ENCODE measurements at regions not wholly inside any gene's neighbourhood (a gene's known extent, or its start where the extent isn't known, plus 50 kb on each side); places are given as distances from the start of the nearest gene placed in this dataset.

- Histone ChIP-seq H3K9me3 (ENCODE audit: insufficient read depth, low read length, severe bottlenecking) (no peaks in the 10 kb centered on the region), H3K79me2 (ENCODE audit: insufficient read depth, low read length) (no peaks in the 10 kb centered on the region), H3K27me3 (ENCODE audit: insufficient read depth, low read length, poor library complexity) (peaks cover 7% of the 10 kb centered on the region), H3K4me1 (ENCODE audit: insufficient read depth, low read length) (no peaks in the 10 kb centered on the region), H4K20me1 (ENCODE audit: insufficient read depth, low read length) (no peaks in the 10 kb centered on the region), H2AFZ (ENCODE audit: low read depth, low read length) (no peak overlapping the region), H3K4me3 (ENCODE audit: low read depth in 1 of 2, low read length in 2 of 2) (no peak overlapping the region), H3K36me3 (ENCODE audit: insufficient read depth, low read length) (no peaks in the 10 kb centered on the region), H3K4me2 (ENCODE audit: insufficient read depth, low read length) (no peak overlapping the region), H3K27ac (ENCODE audit: low read length) (no peak overlapping the region), H3K9ac (ENCODE audit: low read depth, low read length) (no peak overlapping the region)
- ATAC-seq (ENCODE audit: insufficient read depth, low read depth), result no peak
- TF ChIP-seq EZH2 (IDR thresholded peaks at IDR 0.05; ENCODE audit: borderline replicate concordance, low read depth, low read length, severe bottlenecking), result no peak
- no peak for TF ChIP-seq CTCF (IDR thresholded peaks at IDR 0.05; ENCODE audit: borderline replicate concordance, extremely low read depth, low read length, poor library complexity, severe bottlenecking)
- no peak for DNase-seq
Observed at GRCh38 chr7:25349283-25350017, 121.2 kb upstream of the NPVF start.

GRCh38 chr7:25350041-25350440, 121.8 kb upstream of the NPVF start:
- ATAC-seq (ENCODE audit: insufficient read depth, low read depth), result no peak
- H3K9ac ChIP-seq (ENCODE audit: low read depth, low read length), result no peak overlapping the region
- no peaks in the 10 kb centered on the region for H3K4me1 ChIP-seq (ENCODE audit: insufficient read depth, low read length)
- H3K9me3 ChIP-seq (ENCODE audit: insufficient read depth, low read length, severe bottlenecking), result no peaks in the 10 kb centered on the region
- no peak overlapping the region for H3K4me2 ChIP-seq (ENCODE audit: insufficient read depth, low read length)
- H3K27ac ChIP-seq (ENCODE audit: low read length), result no peak overlapping the region
- TF ChIP-seq CTCF (IDR thresholded peaks at IDR 0.05; ENCODE audit: borderline replicate concordance, extremely low read depth, low read length, poor library complexity, severe bottlenecking) (no peak), EZH2 (IDR thresholded peaks at IDR 0.05; ENCODE audit: borderline replicate concordance, low read depth, low read length, severe bottlenecking) (no peak)
- peaks cover 7% of the 10 kb centered on the region for H3K27me3 ChIP-seq (ENCODE audit: insufficient read depth, low read length, poor library complexity)
- H3K79me2 ChIP-seq (ENCODE audit: insufficient read depth, low read length), result no peaks in the 10 kb centered on the region
- DNase-seq, result no peak
- H4K20me1 ChIP-seq (ENCODE audit: insufficient read depth, low read length), result no peaks in the 10 kb centered on the region
- H2AFZ ChIP-seq (ENCODE audit: low read depth, low read length), result no peak overlapping the region
- no peaks in the 10 kb centered on the region for H3K36me3 ChIP-seq (ENCODE audit: insufficient read depth, low read length)
- H3K4me3 ChIP-seq (ENCODE audit: low read depth in 1 of 2, low read length in 2 of 2), result no peak overlapping the region

- no peak for TF ChIP-seq EZH2 (IDR thresholded peaks at IDR 0.05; ENCODE audit: borderline replicate concordance, low read depth, low read length, severe bottlenecking)
- TF ChIP-seq CTCF (IDR thresholded peaks at IDR 0.05; ENCODE audit: borderline replicate concordance, extremely low read depth, low read length, poor library complexity, severe bottlenecking), result no peak
Observed at GRCh38 chr7:25351761-25352160, 123.5 kb upstream of the NPVF start.

More at GRCh38 chr7:25351761-25352160, 123.5 kb upstream of the NPVF start:
- Histone ChIP-seq H3K9ac (ENCODE audit: low read depth, low read length) (no peak overlapping the region), H3K4me3 (ENCODE audit: low read depth in 1 of 2, low read length in 2 of 2) (no peak overlapping the region), H3K36me3 (ENCODE audit: insufficient read depth, low read length) (no peaks in the 10 kb centered on the region), H3K4me1 (ENCODE audit: insufficient read depth, low read length) (no peaks in the 10 kb centered on the region), H3K4me2 (ENCODE audit: insufficient read depth, low read length) (no peak overlapping the region), H4K20me1 (ENCODE audit: insufficient read depth, low read length) (no peaks in the 10 kb centered on the region), H3K27me3 (ENCODE audit: insufficient read depth, low read length, poor library complexity) (peaks cover 11% of the 10 kb centered on the region), H3K27ac (ENCODE audit: low read length) (no peak overlapping the region), H2AFZ (ENCODE audit: low read depth, low read length) (no peak overlapping the region), H3K9me3 (ENCODE audit: insufficient read depth, low read length, severe bottlenecking) (no peaks in the 10 kb centered on the region), H3K79me2 (ENCODE audit: insufficient read depth, low read length) (no peaks in the 10 kb centered on the region)
- ATAC-seq (ENCODE audit: insufficient read depth, low read depth), result no peak
- DNase-seq, result no peak
